AG09309 (cell line): ENCODE measurements at regions not wholly inside any gene's neighbourhood (a gene's known extent, or its start where the extent isn't known, plus 50 kb on each side); places are given as distances from the start of the nearest gene placed in this dataset.

Source experiments
- DNase-seq: peaks from one replicate; pipeline ENCODE4 v3.0.0-alpha.2; 2010; ENCODE audit warnings: low read depth
- H3K4me3 ChIP-seq: 2 replicates; pipeline ENCODE4 v1.5.1; 2011; ENCODE audit warnings: mild to moderate bottlenecking, low read depth, low read length, moderate library complexity; ENCODE audit not compliant: control insufficient read depth
- CTCF ChIP-seq: IDR thresholded peaks from 2 replicates; pipeline ENCODE4 v1.5.1; 2011; ENCODE audit warnings: mild to moderate bottlenecking, low read depth, low read length, inconsistent platforms; ENCODE audit not compliant: insufficient read depth, control insufficient read depth; ENCODE audit errors: missing control alignments

GRCh38 chr2:226155093-226155875 is 644.3 kb downstream of the IRS1 start:
- no peak for DNase-seq
- H3K4me3 ChIP-seq = no peak overlapping the region
- no peak for TF ChIP-seq CTCF

GRCh38 chr2:226154610-226155009 is 645.0 kb downstream of the IRS1 start:
- TF ChIP-seq CTCF = no peak
- H3K4me3 ChIP-seq = no peak overlapping the region
- no peak for DNase-seq

- no peak for DNase-seq
- no peak overlapping the region for H3K4me3 ChIP-seq
- no peak for TF ChIP-seq CTCF
These were observed 646.1 kb downstream of the IRS1 start for GRCh38 chr2:226153553-226153952.

GRCh38 chr2:226151157-226151556 is 648.5 kb downstream of the IRS1 start:
- no peak for DNase-seq
- H3K4me3 ChIP-seq = no peak overlapping the region
- TF ChIP-seq CTCF = no peak

- DNase-seq = no peak
- TF ChIP-seq CTCF = no peak
- no peak overlapping the region for H3K4me3 ChIP-seq
These were observed 656.5 kb downstream of the IRS1 start for GRCh38 chr2:226143091-226143490.

- H3K4me3 ChIP-seq = no peak overlapping the region
- no peak for DNase-seq
- no peak for TF ChIP-seq CTCF
These were observed 657.2 kb downstream of the IRS1 start for GRCh38 chr2:226142463-226142862.
